ENCODE measurements at regions not wholly inside any gene's neighbourhood (a gene's known extent, or its start where the extent isn't known, plus 50 kb on each side); places are given as distances from the start of the nearest gene placed in this dataset.

- no peaks in the 10 kb centered on the region for H3K27me3 ChIP-seq (ENCODE audit: control insufficient read depth, insufficient read depth, low read length)
- no peak overlapping the region for H3K27ac ChIP-seq (ENCODE audit: low read length)
- H3K9me3 ChIP-seq (replicated peaks; ENCODE audit: control insufficient read depth, low read depth, low read length), result no peaks in the 10 kb centered on the region
- no peak for DNase-seq
- no peak overlapping the region for H3K4me3 ChIP-seq (ENCODE audit: low read length)
- H3K4me1 ChIP-seq (ENCODE audit: control insufficient read depth, insufficient read depth, low read length), result peaks cover 4% of the 10 kb centered on the region
- no peaks in the 10 kb centered on the region for H3K36me3 ChIP-seq (ENCODE audit: control insufficient read depth, insufficient read depth, low read length)
These were observed 52.4 kb upstream of the GNAI1 start for GRCh38 chr7:80082213-80082612.

GRCh38 chr7:80078886-80079285, 55.7 kb upstream of the GNAI1 start:
- WGBS (ENCODE audit: insufficient coverage), result no CpG with 5 or more reads among the region's 3 CpGs
- no peak for DNase-seq
- H3K4me3 ChIP-seq (ENCODE audit: low read length), result no peak overlapping the region
- H3K36me3 ChIP-seq (ENCODE audit: control insufficient read depth, insufficient read depth, low read length), result no peaks in the 10 kb centered on the region
- no peak overlapping the region for H3K27ac ChIP-seq (ENCODE audit: low read length)
- H3K9me3 ChIP-seq (replicated peaks; ENCODE audit: control insufficient read depth, low read depth, low read length), result no peaks in the 10 kb centered on the region
- H3K27me3 ChIP-seq (ENCODE audit: control insufficient read depth, insufficient read depth, low read length), result no peaks in the 10 kb centered on the region
- H3K4me1 ChIP-seq (ENCODE audit: control insufficient read depth, insufficient read depth, low read length), result no peaks in the 10 kb centered on the region

GRCh38 chr7:80078159-80078731, 56.4 kb upstream of the GNAI1 start:
- WGBS (ENCODE audit: insufficient coverage), result 65% methylated on average over 1 of the region's 5 CpGs
- H3K4me1 ChIP-seq (ENCODE audit: control insufficient read depth, insufficient read depth, low read length), result no peaks in the 10 kb centered on the region
- no peak for DNase-seq
- H3K9me3 ChIP-seq (replicated peaks; ENCODE audit: control insufficient read depth, low read depth, low read length), result no peaks in the 10 kb centered on the region
- no peaks in the 10 kb centered on the region for H3K36me3 ChIP-seq (ENCODE audit: control insufficient read depth, insufficient read depth, low read length)
- H3K27me3 ChIP-seq (ENCODE audit: control insufficient read depth, insufficient read depth, low read length), result no peaks in the 10 kb centered on the region
- H3K4me3 ChIP-seq (ENCODE audit: low read length), result no peak overlapping the region
- H3K27ac ChIP-seq (ENCODE audit: low read length), result no peak overlapping the region

DNA sequence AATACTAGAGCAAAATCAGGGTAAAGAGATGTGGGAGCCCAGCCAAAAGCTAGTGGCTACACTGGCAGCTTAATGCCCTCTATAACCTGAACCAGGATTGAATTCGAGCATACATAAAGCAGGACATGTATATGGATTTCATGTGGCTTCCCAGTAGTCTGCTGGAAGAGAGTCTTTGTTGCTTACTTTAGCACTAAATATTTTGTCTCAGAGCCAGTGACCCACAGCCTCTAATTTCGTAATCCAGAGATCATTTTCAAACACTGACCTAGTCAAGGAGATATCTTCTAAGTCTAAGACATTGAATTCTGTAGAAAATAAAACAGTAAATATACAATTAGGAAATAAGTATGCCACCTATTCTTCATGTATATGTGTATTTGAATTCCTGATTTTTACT, 64.2 kb upstream of the GNAI1 start:
- H3K4me3 ChIP-seq (ENCODE audit: low read length), result no peak overlapping the region
- no peaks in the 10 kb centered on the region for H3K27me3 ChIP-seq (ENCODE audit: control insufficient read depth, insufficient read depth, low read length)
- no peak for DNase-seq
- H3K4me1 ChIP-seq (ENCODE audit: control insufficient read depth, insufficient read depth, low read length), result no peaks in the 10 kb centered on the region
- H3K27ac ChIP-seq (ENCODE audit: low read length), result no peak overlapping the region
- no peaks in the 10 kb centered on the region for H3K36me3 ChIP-seq (ENCODE audit: control insufficient read depth, insufficient read depth, low read length)
- H3K9me3 ChIP-seq (replicated peaks; ENCODE audit: control insufficient read depth, low read depth, low read length), result peaks cover 2% of the 10 kb centered on the region
- no CpG with 5 or more reads among the region's 2 CpGs for WGBS (ENCODE audit: insufficient coverage)

DNA sequence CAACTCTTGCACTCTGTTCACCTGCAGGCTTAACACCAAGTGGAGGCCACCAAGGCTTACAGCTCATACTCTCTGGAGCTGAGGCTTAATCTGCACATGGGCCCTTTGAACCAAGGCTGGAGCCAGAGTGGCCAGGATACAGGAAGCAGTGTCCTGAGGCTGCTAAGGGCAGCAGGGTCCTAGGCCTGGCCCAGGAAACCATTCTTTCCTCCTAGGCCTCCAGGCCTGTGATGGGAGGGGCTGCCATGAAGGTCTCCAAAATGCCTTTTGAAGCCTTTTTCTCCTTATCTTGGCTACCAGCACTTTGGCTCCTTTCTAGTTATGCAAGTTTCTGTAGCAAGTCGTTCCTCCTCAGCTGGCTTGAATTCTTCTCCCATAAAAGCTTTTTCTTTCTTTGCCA, 68.0 kb upstream of the GNAI1 start:
- Histone ChIP-seq H3K4me3 (ENCODE audit: low read length) (no peak overlapping the region), H3K9me3 (replicated peaks; ENCODE audit: control insufficient read depth, low read depth, low read length) (peaks cover 2% of the 10 kb centered on the region), H3K27me3 (ENCODE audit: control insufficient read depth, insufficient read depth, low read length) (no peaks in the 10 kb centered on the region), H3K36me3 (ENCODE audit: control insufficient read depth, insufficient read depth, low read length) (no peaks in the 10 kb centered on the region), H3K4me1 (ENCODE audit: control insufficient read depth, insufficient read depth, low read length) (no peaks in the 10 kb centered on the region), H3K27ac (ENCODE audit: low read length) (no peak overlapping the region)
- DNase-seq, result no peak
- WGBS (ENCODE audit: insufficient coverage), result no CpG with 5 or more reads among the region's 1 CpG

GRCh38 chr7:80063834-80064233, 70.8 kb upstream of the GNAI1 start:
- no peak for DNase-seq
- no peaks in the 10 kb centered on the region for H3K36me3 ChIP-seq (ENCODE audit: control insufficient read depth, insufficient read depth, low read length)
- H3K4me1 ChIP-seq (ENCODE audit: control insufficient read depth, insufficient read depth, low read length), result no peaks in the 10 kb centered on the region
- peaks cover 6% of the 10 kb centered on the region for H3K9me3 ChIP-seq (replicated peaks; ENCODE audit: control insufficient read depth, low read depth, low read length)
- H3K4me3 ChIP-seq (ENCODE audit: low read length), result no peak overlapping the region
- H3K27ac ChIP-seq (ENCODE audit: low read length), result no peak overlapping the region
- WGBS (ENCODE audit: insufficient coverage), result no CpG with 5 or more reads among the region's 4 CpGs
- no peaks in the 10 kb centered on the region for H3K27me3 ChIP-seq (ENCODE audit: control insufficient read depth, insufficient read depth, low read length)

- peak; percentile 84 for DNase-seq
- WGBS (ENCODE audit: insufficient coverage), result no CpG with 5 or more reads among the region's 1 CpG
- Histone ChIP-seq H3K4me1 (ENCODE audit: control insufficient read depth, insufficient read depth, low read length) (no peaks in the 10 kb centered on the region), H3K36me3 (ENCODE audit: control insufficient read depth, insufficient read depth, low read length) (no peaks in the 10 kb centered on the region), H3K27ac (ENCODE audit: low read length) (no peak overlapping the region), H3K4me3 (ENCODE audit: low read length) (no peak overlapping the region), H3K27me3 (ENCODE audit: control insufficient read depth, insufficient read depth, low read length) (no peaks in the 10 kb centered on the region), H3K9me3 (replicated peaks; ENCODE audit: control insufficient read depth, low read depth, low read length) (peaks cover 4% of the 10 kb centered on the region)
These were observed 74.3 kb upstream of the GNAI1 start for GRCh38 chr7:80060218-80060806.

DNA sequence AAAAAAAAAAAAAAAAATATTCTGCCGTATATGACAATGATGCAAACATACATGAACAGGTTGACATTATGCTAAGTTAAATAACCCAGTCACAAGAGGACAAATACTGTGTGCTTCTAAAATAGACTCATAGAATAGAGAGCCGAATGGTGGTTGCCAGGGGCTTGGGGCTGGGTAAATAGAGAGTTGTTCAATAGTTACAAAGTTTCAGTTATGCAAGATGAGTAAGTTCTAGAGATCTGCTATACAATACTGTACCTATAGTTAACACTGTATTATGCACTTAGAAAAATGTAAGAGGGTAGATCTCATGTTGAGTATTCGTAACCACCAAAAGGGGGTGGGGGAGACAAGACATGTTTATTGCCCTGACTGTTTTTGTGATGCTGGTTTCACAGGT, 77.1 kb upstream of the GNAI1 start:
- Histone ChIP-seq H3K9me3 (replicated peaks; ENCODE audit: control insufficient read depth, low read depth, low read length) (peaks cover 4% of the 10 kb centered on the region), H3K27me3 (ENCODE audit: control insufficient read depth, insufficient read depth, low read length) (no peaks in the 10 kb centered on the region), H3K27ac (ENCODE audit: low read length) (no peak overlapping the region), H3K4me1 (ENCODE audit: control insufficient read depth, insufficient read depth, low read length) (no peaks in the 10 kb centered on the region), H3K36me3 (ENCODE audit: control insufficient read depth, insufficient read depth, low read length) (no peaks in the 10 kb centered on the region), H3K4me3 (ENCODE audit: low read length) (no peak overlapping the region)
- WGBS (ENCODE audit: insufficient coverage), result no CpG with 5 or more reads among the region's 3 CpGs
- no peak for DNase-seq

DNA sequence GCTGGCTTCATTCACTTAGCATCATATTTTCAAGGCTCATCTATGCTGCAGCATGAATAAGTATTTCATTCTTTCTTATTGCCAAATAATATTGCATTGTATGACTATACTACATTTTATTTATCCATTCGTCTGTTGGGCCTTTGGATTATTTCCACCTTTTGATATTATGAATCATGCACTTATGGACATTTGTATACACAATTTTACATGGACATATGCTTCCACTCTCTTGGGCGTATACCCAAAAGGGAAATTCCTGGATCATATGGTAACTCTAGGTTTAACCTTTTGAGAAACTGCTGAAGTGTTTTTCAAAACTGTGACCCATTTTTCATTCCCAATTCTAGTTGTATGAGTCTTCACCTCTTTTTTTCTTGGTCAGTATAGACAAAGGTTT, 80.3 kb upstream of the GNAI1 start:
- H3K27me3 ChIP-seq (ENCODE audit: control insufficient read depth, insufficient read depth, low read length), result no peaks in the 10 kb centered on the region
- no CpG with 5 or more reads among the region's 2 CpGs for WGBS (ENCODE audit: insufficient coverage)
- DNase-seq, result peak; percentile 63

GRCh38 chr7:80053124-80053523, 81.5 kb upstream of the GNAI1 start:
- WGBS (ENCODE audit: insufficient coverage), result 100% methylated on average over 2 of the region's 2 CpGs
- no peaks in the 10 kb centered on the region for H3K4me1 ChIP-seq (ENCODE audit: control insufficient read depth, insufficient read depth, low read length)
- H3K36me3 ChIP-seq (ENCODE audit: control insufficient read depth, insufficient read depth, low read length), result no peaks in the 10 kb centered on the region
- no peaks in the 10 kb centered on the region for H3K9me3 ChIP-seq (replicated peaks; ENCODE audit: control insufficient read depth, low read depth, low read length)
- H3K4me3 ChIP-seq (ENCODE audit: low read length), result no peak overlapping the region
- no peak overlapping the region for H3K27ac ChIP-seq (ENCODE audit: low read length)
- H3K27me3 ChIP-seq (ENCODE audit: control insufficient read depth, insufficient read depth, low read length), result no peaks in the 10 kb centered on the region
- DNase-seq, result no peak

More for the DNA sequence above, 80.3 kb upstream of the GNAI1 start:
- Histone ChIP-seq H3K4me3 (ENCODE audit: low read length) (no peak overlapping the region), H3K9me3 (replicated peaks; ENCODE audit: control insufficient read depth, low read depth, low read length) (no peaks in the 10 kb centered on the region), H3K36me3 (ENCODE audit: control insufficient read depth, insufficient read depth, low read length) (no peaks in the 10 kb centered on the region), H3K4me1 (ENCODE audit: control insufficient read depth, insufficient read depth, low read length) (no peaks in the 10 kb centered on the region), H3K27ac (ENCODE audit: low read length) (no peak overlapping the region)

All from muscle of leg (tissue), 3 donors.